GM21737 (cell line): ENCODE measurements at regions not wholly inside any gene's neighbourhood (a gene's known extent, or its start where the extent isn't known, plus 50 kb on each side); places are given as distances from the start of the nearest gene placed in this dataset.

ENCODE experiments used
- ATAC-seq: cut with Tn5 transposase; IDR thresholded peaks from one replicate; pipeline ENCODE4 v1.9.1; 2021; ENCODE audit warnings: mild to moderate bottlenecking, moderate library complexity; ENCODE audit not compliant: unreplicated experiment

DNA sequence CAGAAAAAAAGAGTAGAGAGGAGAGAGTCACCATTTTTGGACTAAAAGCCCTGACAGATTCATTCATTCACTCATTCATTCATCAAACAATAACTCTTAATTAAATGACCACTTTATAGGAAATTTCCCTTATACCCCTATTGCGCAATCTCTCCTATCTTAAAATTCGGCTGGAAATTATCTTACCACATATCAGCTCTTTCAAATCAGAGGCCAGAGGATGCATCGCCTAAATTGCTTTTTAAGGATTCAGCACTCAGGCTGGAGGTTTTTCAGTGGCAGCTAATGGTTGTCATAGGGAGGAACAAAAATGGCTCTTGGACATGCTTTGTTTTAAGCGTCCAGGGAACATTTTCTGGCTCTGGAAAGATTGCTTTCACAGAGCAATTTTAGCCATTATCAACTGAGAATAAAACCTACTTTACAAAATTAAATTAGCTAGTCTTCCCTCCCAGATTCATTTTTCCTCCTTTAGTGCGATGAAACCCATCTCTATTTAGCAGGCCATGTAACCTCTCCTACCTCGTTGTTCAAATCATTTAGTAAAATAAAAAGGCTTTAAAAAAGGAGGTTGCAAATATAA lies 115.2 kb downstream of the OLFM4 start:
- no peak for ATAC-seq

DNA sequence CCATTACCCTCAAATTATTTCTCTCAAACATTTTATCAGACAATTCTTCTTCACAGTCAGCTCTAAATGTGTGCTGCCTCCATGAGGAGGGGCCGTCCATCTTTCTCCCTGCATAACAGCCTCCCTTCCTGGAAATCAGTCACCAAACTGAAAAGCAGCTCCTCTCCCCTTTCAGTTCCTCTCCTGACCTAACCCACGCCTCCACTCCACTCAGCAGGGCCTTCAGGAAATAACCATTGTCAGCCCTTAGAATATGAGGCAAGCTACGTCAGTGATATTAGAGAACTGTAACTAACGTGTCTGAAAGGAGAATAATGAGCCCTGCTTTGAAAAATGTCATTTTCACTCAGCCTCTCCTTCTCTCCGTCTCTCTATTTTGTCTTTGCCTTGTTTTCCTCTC lies 116.2 kb downstream of the OLFM4 start:
- no peak for ATAC-seq

DNA sequence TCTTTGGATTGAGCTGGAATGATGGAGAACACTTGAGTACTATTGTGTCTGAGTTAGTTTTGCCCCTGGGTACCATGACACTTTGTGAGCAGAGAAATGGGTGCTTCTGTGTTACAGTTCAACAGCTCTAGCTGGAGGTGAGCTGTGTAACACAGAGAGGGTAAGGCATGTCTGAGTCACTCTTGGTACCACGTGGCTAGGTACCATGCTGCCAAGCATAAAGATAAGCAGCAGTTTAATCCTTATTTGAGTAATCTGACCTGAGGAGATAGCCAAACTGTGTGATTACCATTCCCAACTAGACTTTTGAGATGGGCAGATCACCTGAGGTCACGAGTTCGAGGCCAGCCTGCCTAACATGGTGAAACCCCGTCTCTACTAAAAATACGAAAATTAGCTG lies 122.0 kb downstream of the OLFM4 start:
- ATAC-seq: no peak

DNA sequence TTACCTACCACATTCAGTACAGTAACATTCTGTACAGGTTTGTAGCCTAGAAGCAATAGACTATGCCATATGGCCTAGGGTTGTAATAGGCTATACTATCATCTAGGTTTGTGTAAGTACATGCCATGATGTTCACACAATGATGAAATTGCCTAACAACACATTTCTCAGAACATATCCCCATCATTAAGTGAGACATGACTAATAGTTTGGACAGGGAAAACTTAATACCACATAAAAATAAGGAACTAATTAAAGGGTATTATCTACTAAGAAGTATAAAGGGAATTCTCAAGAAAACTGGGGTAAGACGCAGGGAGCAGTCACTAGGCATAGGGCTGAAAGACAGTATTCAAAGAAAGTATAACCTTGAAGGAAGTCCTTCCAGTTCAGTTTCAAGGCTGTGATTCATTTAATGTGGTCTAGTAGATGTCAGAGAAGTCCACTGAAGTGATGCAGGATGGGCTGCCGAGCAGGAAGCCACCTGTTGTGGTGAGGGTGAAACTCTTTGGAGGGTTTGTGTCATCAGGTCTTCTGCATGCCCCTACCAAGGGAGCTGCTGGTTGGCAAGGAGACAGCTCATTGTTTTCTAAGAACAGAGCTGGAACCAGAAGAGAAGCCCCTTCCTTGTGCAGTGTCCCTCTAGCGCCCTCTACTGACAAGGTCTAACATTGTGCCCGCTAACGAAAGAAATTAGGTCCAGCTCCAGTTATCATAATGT lies 122.9 kb downstream of the OLFM4 start:
- ATAC-seq: peak; percentile 97

DNA sequence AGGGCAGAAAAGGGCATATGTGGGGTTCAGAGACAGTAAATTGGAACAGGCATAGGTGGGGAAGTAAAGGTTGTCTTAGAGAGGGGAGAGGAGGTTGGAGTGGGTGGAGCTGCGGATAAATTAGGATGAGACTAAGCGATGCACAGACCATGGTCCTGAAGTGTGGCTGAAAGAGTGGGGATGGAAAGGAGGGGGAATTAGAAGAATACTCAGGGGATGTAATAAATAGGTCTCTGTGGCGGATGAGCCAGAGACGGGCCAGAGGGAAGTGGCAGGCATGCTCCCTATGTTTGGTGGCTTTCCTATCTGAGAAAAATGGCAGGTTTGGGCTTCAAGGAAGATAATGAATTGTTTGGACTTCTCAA lies 123.4 kb downstream of the OLFM4 start:
- ATAC-seq: no peak

DNA sequence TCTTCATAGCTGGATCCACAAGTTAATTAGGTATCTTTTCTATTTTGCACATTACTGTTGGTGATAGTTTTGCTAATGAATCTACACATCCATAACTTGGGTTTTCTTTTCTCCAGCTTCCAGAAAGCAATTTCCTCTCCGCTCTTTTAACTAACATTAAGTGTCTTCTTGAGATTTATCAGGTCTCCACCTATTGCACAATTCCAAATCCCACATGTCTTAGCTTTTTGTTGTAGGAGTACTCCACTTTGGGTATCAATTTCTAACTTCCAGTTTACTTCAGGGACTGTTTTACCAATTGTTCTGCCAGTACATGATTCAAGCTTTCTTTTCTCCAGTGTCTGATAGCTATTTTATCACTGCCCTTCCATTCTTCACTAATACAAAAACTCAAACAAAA lies 129.6 kb downstream of the OLFM4 start:
- ATAC-seq: no peak

DNA sequence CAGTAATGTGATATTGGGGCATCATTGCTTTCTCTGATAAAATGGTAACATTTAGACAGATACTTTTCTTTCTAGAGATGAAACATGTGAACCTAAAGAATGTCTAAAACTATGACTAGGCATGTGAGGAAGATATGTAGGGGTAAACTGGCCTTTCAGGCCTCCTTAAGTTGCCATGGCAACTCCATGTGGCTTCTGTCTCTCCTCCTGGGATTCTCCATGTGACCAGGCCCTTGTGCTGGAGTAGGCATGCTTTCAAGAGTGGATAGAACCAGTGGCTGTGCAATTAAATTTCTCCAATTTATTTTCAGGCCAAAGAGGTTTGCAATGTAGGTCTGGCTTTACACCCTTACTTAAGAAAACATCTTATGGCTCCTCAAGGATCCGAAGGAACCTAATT lies 130.8 kb downstream of the OLFM4 start:
- ATAC-seq: no peak

DNA sequence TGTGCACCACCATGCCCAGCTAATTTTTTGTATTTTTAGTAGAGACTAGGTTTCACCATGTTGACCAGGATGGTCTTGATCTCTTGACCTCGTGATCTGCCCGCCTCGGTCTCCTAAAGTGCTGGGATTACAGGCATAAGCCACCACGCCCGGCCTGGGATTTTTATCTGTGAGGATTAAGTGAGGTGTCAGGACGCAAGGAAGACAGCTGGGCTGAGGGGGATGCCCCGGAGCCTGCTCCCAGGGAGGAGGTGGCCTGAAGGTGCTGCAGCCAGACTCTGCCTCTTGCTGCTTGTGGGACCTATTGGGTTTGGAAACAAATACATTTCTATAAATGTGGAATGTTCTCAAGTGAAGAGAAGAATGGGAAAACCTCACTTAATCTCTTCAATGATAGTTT lies 131.6 kb downstream of the OLFM4 start:
- ATAC-seq: no peak

DNA sequence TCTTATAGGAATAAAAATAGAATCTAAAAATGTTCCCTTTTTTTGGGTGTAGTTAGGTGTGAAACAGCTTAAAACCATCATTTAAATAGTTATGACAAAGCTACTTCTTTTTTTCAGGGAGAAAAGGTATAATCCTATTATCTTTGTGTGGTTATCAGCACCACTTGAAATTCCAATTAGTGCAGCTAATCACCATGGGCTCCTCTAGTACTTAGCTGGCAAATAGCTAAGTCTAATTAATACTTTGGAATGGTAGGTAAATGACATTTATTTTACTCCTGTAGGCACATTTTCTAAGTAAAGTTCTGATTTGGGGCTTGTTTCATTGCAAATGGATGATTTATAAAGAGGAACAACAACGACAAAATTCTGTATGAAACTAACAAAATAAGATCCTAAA lies 132.6 kb downstream of the OLFM4 start:
- no peak for ATAC-seq

DNA sequence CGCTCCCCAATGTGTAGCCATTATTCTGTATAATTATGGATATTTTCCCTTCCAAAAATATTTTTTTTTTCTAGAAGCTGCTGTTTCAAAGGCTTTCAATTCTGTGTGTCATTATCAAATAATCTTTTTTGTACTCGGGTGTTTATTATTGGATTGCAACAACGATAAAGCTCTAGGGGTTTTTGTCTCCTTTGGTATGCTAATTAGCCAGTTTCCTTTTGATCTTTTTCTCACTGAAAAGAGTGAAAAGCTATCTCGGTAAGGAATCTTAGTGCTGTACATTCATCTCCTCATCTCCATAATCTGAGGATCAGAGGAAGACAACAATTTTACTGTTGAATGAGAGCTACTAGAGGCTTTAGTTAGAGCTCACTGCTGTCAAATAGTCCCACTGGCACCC lies 136.6 kb downstream of the OLFM4 start:
- ATAC-seq: no peak

DNA sequence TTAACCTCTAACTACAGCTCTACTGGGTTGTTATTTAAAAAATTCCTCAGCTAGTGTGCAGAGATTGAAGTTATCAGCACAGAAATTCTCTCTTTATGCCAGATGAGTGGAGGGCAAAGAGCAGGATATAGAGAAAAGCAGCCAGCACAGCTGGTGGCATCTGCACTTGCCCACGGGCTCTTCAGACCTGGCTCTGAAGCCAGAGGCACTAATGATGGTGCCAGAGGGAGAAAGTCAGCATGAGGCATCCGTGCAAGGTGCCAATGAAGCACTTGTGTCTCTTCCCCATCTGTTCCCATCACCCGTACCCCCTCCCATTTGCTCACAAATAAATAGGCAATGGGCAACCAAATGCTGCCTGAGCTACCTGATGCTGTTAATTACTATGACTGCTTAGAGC lies 138.9 kb downstream of the OLFM4 start:
- no peak for ATAC-seq

DNA sequence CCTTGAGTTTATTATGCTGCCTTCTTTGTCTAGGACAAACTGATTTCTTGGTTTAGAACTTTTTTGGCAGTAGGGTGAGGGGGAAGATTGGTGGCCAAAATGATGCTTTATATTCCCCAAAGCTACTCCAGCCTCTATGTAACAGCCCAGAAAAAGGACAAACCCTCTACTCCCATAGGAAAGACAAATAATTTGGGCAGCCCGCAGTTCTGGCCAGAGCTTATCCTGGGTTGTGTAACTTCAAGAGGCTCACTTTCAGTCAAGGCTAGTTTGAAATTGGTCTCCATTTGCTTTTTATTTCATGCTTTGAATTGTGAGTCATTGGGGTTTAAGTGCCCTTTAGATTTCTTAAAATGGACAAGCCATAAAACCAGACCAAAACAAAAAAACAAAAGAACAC lies 142.3 kb downstream of the OLFM4 start:
- no peak for ATAC-seq

DNA sequence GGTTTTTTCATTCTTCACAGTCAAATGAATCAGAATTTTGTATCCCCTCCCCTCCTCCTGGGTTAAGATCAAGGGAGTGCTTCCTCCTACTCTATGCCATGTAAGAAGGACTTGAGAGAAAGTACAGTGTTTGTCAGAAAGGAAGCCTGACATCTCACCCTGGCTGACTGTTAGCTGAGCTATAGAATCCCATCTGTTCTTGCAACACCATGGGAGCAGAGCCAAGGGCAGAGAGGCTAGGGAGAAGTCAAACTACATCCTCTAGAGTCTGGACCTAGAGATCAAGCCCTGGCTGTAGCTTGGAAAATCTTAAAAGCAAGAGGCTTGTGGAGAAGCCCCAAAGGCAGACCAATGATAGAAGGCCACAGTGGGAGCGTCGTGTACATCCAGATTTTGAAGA lies 145.9 kb downstream of the OLFM4 start:
- ATAC-seq: no peak

DNA sequence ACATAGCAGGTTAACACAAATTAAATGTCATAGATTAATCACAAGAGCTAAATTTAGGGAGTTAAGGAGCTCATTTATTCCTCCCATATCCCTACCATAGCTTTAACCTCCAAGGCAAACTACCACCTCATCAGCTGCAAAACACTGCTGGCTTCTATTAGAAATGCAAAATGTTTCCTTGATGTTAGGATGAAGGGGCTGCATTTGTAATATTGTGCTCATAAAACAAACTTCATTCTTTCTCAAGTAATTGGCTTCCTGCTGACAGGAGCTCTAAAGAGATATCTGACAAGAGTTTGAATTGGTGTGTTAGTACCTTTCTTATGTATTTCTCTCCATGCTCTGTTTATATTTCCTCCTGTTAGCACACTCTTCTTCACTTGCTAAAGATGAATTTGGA lies 152.1 kb downstream of the OLFM4 start:
- ATAC-seq: no peak

DNA sequence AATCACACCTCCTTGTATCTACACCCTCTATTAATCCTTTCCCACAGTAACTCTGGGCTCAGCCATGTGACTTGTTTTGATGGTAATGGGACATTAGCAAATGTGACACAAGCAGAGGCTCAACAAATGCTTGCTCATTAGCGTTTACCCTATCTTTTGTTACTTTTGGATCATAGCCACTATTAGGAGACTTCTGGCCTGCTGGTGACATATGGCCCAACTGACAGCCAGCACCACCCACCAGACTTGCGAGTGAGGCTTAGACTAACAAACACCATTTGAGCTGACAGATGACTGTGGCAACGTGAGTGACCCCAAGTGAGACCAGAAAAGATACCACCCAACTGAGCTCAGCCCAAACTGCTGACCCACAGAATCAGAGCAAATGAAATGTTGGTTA lies 154.1 kb downstream of the OLFM4 start:
- ATAC-seq: no peak

DNA sequence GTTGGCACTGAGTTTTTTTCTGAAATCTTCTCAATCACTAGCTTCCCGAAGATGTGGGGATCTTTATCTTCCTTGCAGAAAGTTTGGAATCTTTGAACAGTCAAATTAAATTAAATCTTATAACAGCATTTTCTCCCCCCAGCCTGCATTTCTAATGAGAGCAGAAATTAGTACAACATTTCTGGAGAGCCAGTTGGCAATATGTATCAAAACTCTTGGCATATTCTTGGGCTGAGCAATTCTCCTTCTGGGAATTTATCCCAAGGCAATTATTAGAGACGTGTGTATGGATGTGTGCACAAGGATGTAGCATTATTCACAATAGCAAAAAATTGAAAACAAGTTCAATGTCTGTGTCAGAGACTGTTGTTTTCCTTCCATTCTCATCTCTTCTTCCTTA lies 159.5 kb downstream of the OLFM4 start:
- no peak for ATAC-seq

DNA sequence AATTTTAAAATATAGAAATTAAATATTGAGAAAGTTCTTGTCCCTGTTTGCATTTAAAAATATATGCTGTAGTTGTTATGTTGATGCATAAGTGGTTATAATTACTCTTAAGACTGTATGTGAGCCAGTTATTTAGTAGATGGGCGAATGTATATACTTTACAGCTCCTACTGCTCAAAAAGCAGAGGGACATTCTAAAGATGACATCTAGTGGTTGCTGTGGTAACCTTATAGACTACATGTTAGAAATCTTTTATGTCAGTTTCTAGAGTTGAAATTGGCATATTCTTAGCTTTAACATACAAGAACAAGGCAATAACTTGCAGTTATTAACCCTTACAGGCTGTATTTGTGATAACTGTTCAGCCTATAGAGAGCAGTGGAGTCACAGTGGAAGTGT lies 160.5 kb downstream of the OLFM4 start:
- ATAC-seq: no peak

DNA sequence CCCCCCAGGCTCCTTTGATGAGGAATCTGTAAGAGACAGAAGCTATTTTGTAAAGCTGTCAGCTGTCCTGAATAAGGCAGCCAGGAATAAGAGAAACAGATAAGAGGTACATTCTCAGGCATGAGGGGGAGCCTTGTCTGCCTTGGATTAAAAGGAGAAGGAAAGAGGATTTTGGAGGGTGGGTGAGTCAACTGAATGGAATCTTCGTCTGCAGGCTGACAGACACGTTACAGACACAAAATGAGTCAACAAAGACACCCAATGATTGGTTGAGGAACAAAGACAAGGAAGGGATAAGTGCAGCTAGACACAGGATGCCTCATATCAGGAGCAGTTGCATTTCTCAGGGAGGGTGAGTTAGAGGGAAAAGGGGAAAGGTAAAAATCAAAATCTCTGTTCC lies 162.5 kb downstream of the OLFM4 start:
- no peak for ATAC-seq

DNA sequence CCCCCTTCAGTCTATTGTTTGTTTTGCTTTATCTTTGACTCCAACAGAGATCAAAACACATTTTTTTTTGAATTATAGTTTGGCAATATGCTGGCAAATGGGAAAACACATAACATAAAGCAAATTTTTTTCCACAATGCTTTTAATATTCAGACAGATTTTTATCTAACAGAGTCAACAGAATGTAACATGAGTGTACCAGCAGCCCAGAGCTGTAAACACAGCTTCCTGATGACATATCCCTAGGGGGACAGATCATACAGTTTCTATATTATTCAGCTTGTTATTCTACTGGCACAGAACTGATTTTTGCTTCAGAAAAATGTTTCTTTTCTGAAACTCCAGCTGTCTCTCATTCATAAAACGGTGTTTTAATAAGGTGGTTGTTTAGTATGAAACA lies 168.8 kb downstream of the OLFM4 start:
- ATAC-seq: no peak

DNA sequence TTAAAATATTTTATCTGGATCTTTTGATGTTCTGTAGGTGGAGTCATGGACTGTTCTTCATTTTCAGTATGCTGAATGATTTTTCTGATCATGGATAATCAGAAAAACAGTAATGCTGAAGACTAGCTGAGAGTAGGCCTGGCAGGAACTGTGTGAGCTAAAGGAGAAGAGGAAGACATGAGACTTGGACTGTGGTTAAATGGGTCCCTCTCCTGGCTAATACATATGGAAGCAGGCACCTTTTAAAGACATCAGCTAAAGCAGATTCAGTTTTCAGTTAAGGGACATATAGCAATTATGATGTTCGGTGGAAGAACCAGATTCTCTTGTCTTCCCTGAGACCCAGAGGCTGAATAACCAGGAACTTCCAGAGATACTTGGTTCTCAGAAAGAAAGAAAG lies 169.4 kb downstream of the OLFM4 start:
- ATAC-seq: no peak

DNA sequence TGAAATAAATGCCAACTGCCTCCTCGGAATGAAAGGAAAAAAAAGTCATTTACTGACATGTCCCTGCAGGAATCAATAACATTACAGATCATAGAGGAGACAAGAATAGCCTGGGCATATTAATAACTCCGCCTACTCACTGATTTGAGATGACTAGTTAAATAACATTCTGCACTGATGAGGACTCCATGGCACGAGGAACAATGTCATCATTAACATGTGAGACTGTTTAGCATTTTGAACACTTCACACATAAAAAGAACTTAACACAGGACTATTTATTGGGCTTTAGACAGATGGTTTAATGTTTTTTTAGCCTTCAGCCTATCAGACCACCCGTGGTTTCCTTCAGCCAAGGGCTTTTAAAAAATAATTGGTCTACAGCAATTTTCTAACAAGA lies 170.1 kb downstream of the OLFM4 start:
- no peak for ATAC-seq

DNA sequence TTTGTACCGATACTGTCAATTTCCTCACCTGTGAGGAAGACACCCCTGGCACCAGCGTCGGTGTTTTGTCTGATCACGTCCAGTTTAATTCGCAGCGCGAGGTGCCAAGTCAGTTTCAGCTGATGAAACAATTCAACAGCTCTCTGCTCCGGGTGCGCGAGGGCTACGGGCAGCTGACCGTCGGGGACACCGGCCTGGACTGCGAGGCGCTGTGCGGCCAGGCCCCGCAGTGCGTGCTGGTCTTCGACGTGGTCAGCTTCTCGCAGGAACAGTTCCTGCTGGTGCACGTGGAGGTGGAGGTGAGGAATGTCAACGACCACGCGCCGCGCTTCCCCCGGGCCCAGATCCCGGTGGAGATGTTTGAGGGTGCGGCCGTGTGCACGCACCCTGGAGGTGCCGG lies 171.5 kb downstream of the OLFM4 start:
- ATAC-seq: no peak
